ENCODE measurements at regions not wholly inside any gene's neighbourhood (a gene's known extent, or its start where the extent isn't known, plus 50 kb on each side); places are given as distances from the start of the nearest gene placed in this dataset.

GRCh38 chr2:67229706-67230105 is 167.4 kb upstream of the ETAA1 start:
- no peaks in the 10 kb centered on the region for H3K36me3 ChIP-seq (ENCODE audit: insufficient read depth, low read length)
- no peak overlapping the region for H3K9ac ChIP-seq (ENCODE audit: low read length)
- no peaks in the 10 kb centered on the region for H3K9me2 ChIP-seq (ENCODE audit: insufficient read depth, low read length)
- no peak overlapping the region for H3K4me3 ChIP-seq (ENCODE audit: low read length)
- TF ChIP-seq, protein P1, sequence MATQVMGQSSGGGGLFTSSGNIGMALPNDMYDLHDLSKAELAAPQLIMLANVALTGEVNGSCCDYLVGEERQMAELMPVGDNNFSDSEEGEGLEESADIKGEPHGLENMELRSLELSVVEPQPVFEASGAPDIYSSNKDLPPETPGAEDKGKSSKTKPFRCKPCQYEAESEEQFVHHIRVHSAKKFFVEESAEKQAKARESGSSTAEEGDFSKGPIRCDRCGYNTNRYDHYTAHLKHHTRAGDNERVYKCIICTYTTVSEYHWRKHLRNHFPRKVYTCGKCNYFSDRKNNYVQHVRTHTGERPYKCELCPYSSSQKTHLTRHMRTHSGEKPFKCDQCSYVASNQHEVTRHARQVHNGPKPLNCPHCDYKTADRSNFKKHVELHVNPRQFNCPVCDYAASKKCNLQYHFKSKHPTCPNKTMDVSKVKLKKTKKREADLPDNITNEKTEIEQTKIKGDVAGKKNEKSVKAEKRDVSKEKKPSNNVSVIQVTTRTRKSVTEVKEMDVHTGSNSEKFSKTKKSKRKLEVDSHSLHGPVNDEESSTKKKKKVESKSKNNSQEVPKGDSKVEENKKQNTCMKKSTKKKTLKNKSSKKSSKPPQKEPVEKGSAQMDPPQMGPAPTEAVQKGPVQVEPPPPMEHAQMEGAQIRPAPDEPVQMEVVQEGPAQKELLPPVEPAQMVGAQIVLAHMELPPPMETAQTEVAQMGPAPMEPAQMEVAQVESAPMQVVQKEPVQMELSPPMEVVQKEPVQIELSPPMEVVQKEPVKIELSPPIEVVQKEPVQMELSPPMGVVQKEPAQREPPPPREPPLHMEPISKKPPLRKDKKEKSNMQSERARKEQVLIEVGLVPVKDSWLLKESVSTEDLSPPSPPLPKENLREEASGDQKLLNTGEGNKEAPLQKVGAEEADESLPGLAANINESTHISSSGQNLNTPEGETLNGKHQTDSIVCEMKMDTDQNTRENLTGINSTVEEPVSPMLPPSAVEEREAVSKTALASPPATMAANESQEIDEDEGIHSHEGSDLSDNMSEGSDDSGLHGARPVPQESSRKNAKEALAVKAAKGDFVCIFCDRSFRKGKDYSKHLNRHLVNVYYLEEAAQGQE (IDR thresholded peaks at IDR 0.05; ENCODE audit: borderline replicate concordance) = no peak
- TF ChIP-seq MXI1 (conservative IDR thresholded peaks at IDR 0.05; ENCODE audit: poor library complexity, severe bottlenecking) = no peak
- TF ChIP-seq EZH2 (IDR thresholded peaks at IDR 0.05; ENCODE audit: borderline replicate concordance, insufficient read depth, low read length, poor library complexity, severe bottlenecking) = no peak
- TF ChIP-seq RAD21 (conservative IDR thresholded peaks at IDR 0.05) = no peak
- TF ChIP-seq SMC3 (conservative IDR thresholded peaks at IDR 0.05; ENCODE audit: poor library complexity) = no peak
- no peaks in the 10 kb centered on the region for H4K20me1 ChIP-seq (ENCODE audit: insufficient read depth)
- H3K27me3 ChIP-seq (ENCODE audit: insufficient read depth, low read depth, low read length) = no peaks in the 10 kb centered on the region
- no peak overlapping the region for H3K4me2 ChIP-seq (ENCODE audit: low read length)
- no peaks in the 10 kb centered on the region for H3K79me2 ChIP-seq (replicated peaks; ENCODE audit: insufficient read depth, low read length)
- no peaks in the 10 kb centered on the region for H3F3A ChIP-seq (ENCODE audit: insufficient read depth, low read length, poor library complexity, severe bottlenecking)
- no peak overlapping the region for H3K27ac ChIP-seq (ENCODE audit: low read length)
- no peaks in the 10 kb centered on the region for H3K9me3 ChIP-seq (ENCODE audit: low read length)
- H2AFZ ChIP-seq (ENCODE audit: low read depth, low read length) = no peak overlapping the region

DNA sequence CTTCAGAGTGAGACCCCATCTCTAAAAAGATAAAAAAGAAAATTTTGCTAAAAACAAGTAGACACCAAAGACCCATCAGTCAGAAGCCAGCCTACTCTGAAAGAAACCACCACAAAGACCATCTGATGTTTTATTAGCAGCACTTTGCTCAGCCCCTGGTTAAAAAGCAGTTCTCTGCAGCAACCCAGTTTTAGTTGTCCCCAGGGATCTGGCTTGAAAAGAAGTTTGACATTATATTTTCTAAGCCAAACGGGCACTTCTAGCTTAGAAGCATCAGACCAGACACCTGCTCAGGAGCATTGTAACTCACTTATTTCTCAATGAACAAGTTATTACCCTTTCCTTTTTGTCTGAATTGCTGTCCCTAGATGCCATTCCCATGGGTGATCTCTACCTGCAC is 164.2 kb upstream of the ETAA1 start:
- TF ChIP-seq EZH2 (IDR thresholded peaks at IDR 0.05; ENCODE audit: borderline replicate concordance, insufficient read depth, low read length, poor library complexity, severe bottlenecking) (no peak), EP300 (conservative IDR thresholded peaks at IDR 0.05; ENCODE audit: poor library complexity, severe bottlenecking) (no peak), RAD21 (conservative IDR thresholded peaks at IDR 0.05) (no peak), TAF1 (IDR thresholded peaks at IDR 0.05; ENCODE audit: low read depth) (no peak)
- TF ChIP-seq, protein P2, sequence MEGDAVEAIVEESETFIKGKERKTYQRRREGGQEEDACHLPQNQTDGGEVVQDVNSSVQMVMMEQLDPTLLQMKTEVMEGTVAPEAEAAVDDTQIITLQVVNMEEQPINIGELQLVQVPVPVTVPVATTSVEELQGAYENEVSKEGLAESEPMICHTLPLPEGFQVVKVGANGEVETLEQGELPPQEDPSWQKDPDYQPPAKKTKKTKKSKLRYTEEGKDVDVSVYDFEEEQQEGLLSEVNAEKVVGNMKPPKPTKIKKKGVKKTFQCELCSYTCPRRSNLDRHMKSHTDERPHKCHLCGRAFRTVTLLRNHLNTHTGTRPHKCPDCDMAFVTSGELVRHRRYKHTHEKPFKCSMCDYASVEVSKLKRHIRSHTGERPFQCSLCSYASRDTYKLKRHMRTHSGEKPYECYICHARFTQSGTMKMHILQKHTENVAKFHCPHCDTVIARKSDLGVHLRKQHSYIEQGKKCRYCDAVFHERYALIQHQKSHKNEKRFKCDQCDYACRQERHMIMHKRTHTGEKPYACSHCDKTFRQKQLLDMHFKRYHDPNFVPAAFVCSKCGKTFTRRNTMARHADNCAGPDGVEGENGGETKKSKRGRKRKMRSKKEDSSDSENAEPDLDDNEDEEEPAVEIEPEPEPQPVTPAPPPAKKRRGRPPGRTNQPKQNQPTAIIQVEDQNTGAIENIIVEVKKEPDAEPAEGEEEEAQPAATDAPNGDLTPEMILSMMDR (IDR thresholded peaks at IDR 0.05; ENCODE audit: poor library complexity, severe bottlenecking) = no peak
- TF ChIP-seq, protein P1 (IDR thresholded peaks at IDR 0.05; ENCODE audit: borderline replicate concordance) = no peak
- no peaks in the 10 kb centered on the region for H4K20me1 ChIP-seq (ENCODE audit: insufficient read depth)
- H3K79me2 ChIP-seq (replicated peaks; ENCODE audit: insufficient read depth, low read length) = no peaks in the 10 kb centered on the region
- H2AFZ ChIP-seq (ENCODE audit: low read depth, low read length) = no peak overlapping the region
- no peaks in the 10 kb centered on the region for H3K9me3 ChIP-seq (ENCODE audit: low read length)
- no peak overlapping the region for H3K4me3 ChIP-seq (ENCODE audit: low read length)
- H3K9ac ChIP-seq (ENCODE audit: low read length) = no peak overlapping the region
- H3K27me3 ChIP-seq (ENCODE audit: insufficient read depth, low read depth, low read length) = no peaks in the 10 kb centered on the region
- H3K27ac ChIP-seq (ENCODE audit: low read length) = no peak overlapping the region
- no peaks in the 10 kb centered on the region for H3K9me2 ChIP-seq (ENCODE audit: insufficient read depth, low read length)
- no peaks in the 10 kb centered on the region for H3F3A ChIP-seq (ENCODE audit: insufficient read depth, low read length, poor library complexity, severe bottlenecking)
- H3K4me2 ChIP-seq (ENCODE audit: low read length) = no peak overlapping the region
- no peaks in the 10 kb centered on the region for H3K36me3 ChIP-seq (ENCODE audit: insufficient read depth, low read length)
